HepG2 (cell line): ENCODE measurements at regions not wholly inside any gene's neighbourhood (a gene's known extent, or its start where the extent isn't known, plus 50 kb on each side); places are given as distances from the start of the nearest gene placed in this dataset.

Source experiments
- ATAC-seq: fragments of 200-7000 bp; cut with Tn5 transposase; 3 replicates; pipeline ENCODE4 v1.9.1; 2020; ENCODE audit warnings: mild to moderate bottlenecking, moderate library complexity
- BruUV-seq: library from RNA; stranded (reverse); fragments of 400-500 nt; replicated peaks from 2 replicates; lab custom pipeline; 2021; lab: Mats Ljungman, UMichigan
- CTCF ChIA-PET: fragments of 300-600 bp; formaldehyde crosslinking; extraction: SDS; loops from one replicate; lab custom pipeline; 2021; ENCODE audit warnings: low total read pairs, inconsistent platforms, low intra/inter-chr PET ratio; lab: Yijun Ruan, JAX
- POLR2A ChIA-PET: fragments of 350-600 bp; sonication (Branson Sonifier 250); formaldehyde crosslinking; loops from one replicate; lab custom pipeline; 2020; ENCODE audit warnings: antibody characterized with exemption, inconsistent platforms; lab: Yijun Ruan, JAX
- DNase-seq: peaks from one replicate; pipeline ENCODE4 v3.0.0-alpha.2; 2015; ENCODE audit warnings: low spot score
- FAIRE-seq: peaks from 3 replicates; lab custom pipeline; 2011; peaks lifted over from hg19 to GRCh38; lab: Jason Lieb, UNC
- H2AFZ ChIP-seq: one replicate; pipeline ENCODE4 v1.6.1; 2011; ENCODE audit warnings: low read length, inconsistent platforms
- H3K27ac ChIP-seq: fragments of 300-600 bp; 3 replicates; pipeline ENCODE4 v1.8.0; 2011; ENCODE audit warnings: mixed run types, mild to moderate bottlenecking, mixed read lengths, low read length, inconsistent platforms; ENCODE audit not compliant: insufficient read depth; ENCODE audit errors: extremely low read length
- H3K27me3 ChIP-seq, 2 experiments: fragments of 200-600 bp in 1 of 2; 2 replicates in 1 of 2; 3 replicates in 1 of 2; pipeline versions ENCODE4 v1.6.0 to v1.8.0; 2011; ENCODE audit warnings: low read length in 2 of 2, mild to moderate bottlenecking in 2 of 2, moderate library complexity in 2 of 2, inconsistent platforms in 1 of 2; ENCODE audit not compliant: insufficient read depth in 2 of 2, control insufficient read depth in 1 of 2
- H3K36me3 ChIP-seq, 2 experiments: fragments of 200-600 bp in 1 of 2; replicated peaks in 1 of 2; 2 replicates in 1 of 2; 3 replicates in 1 of 2; pipeline versions ENCODE4 v1.5.1 to v1.8.0; 2011; ENCODE audit warnings: low read length in 2 of 2, inconsistent platforms in 1 of 2; ENCODE audit not compliant: insufficient read depth in 2 of 2, control insufficient read depth in 1 of 2
- H3K4me1 ChIP-seq: 2 replicates; pipeline ENCODE4 v1.5.1; 2012; ENCODE audit warnings: low read length, inconsistent platforms; ENCODE audit not compliant: insufficient read depth
- H3K4me2 ChIP-seq: 2 replicates; pipeline ENCODE4 v1.6.0; 2011; ENCODE audit warnings: low read depth, low read length, inconsistent platforms
- H3K4me3 ChIP-seq, 3 experiments: fragments of 200-600 bp in 1 of 3; sonication (generic), shearing (Covaris generic) in 1 of 3; replicated peaks in 1 of 3; 2 replicates each; pipeline ENCODE4 v1.5.1; 2011 to 2016; ENCODE audit warnings: low read length in 3 of 3, inconsistent platforms in 2 of 3, low read depth in 2 of 3, mild to moderate bottlenecking in 2 of 3, control low read depth in 1 of 3, mixed read lengths in 1 of 3; ENCODE audit not compliant: insufficient read depth in 1 of 3
- H3K79me2 ChIP-seq: one replicate; pipeline ENCODE4 v1.6.1; 2011; ENCODE audit warnings: low read length, inconsistent platforms; ENCODE audit not compliant: insufficient read depth
- H3K9ac ChIP-seq: 2 replicates; pipeline ENCODE4 v1.6.0; 2011; ENCODE audit warnings: mild to moderate bottlenecking, low read depth, low read length, inconsistent platforms; ENCODE audit not compliant: insufficient read depth
- H3K9me3 ChIP-seq: 2 replicates; pipeline ENCODE4 v1.5.1; 2012; ENCODE audit warnings: mild to moderate bottlenecking, low read length
- H4K20me1 ChIP-seq: 2 replicates; pipeline ENCODE4 v1.6.0; 2011; ENCODE audit warnings: inconsistent platforms, mild to moderate bottlenecking, low read length, moderate library complexity; ENCODE audit not compliant: insufficient read depth
- ARID5B ChIP-seq: IDR thresholded peaks from 2 replicates; pipeline ENCODE4 v1.4.0; 2020; ENCODE audit warnings: mild to moderate bottlenecking, missing genetic modification reagents
- CCDC6 ChIP-seq: sonication (generic); formaldehyde crosslinking; IDR thresholded peaks from 2 replicates; pipeline ENCODE4 v1.8.1; 2022; ENCODE audit warnings: mild to moderate bottlenecking, missing genetic modification reagents, moderate library complexity
- CEBPG ChIP-seq: IDR thresholded peaks from 2 replicates; pipeline ENCODE4 v1.6.1; 2016
- GMEB2 ChIP-seq: IDR thresholded peaks from 2 replicates; pipeline ENCODE4 v1.6.1; 2016; ENCODE audit warnings: missing biosample characterization, missing genetic modification reagents, low read depth
- HOXA7 ChIP-seq: sonication (generic); formaldehyde crosslinking; IDR thresholded peaks from 2 replicates; pipeline ENCODE4 v1.8.1; 2022; ENCODE audit warnings: mild to moderate bottlenecking, missing genetic modification reagents, moderate library complexity
- MEIS2 ChIP-seq: sonication (generic); formaldehyde crosslinking; IDR thresholded peaks from 2 replicates; pipeline ENCODE4 v1.9.0; 2021; ENCODE audit warnings: mild to moderate bottlenecking, missing genetic modification reagents
- PREB ChIP-seq: sonication (generic); formaldehyde crosslinking; IDR thresholded peaks from 2 replicates; pipeline ENCODE4 v1.4.0; 2020; ENCODE audit warnings: missing genetic modification reagents
- PRMT3 ChIP-seq: sonication (generic); formaldehyde crosslinking; IDR thresholded peaks from 2 replicates; pipeline ENCODE4 v1.8.1; 2022; ENCODE audit warnings: low read depth, mild to moderate bottlenecking, moderate library complexity, missing genetic modification reagents, borderline replicate concordance
- TP53 ChIP-seq: sonication (generic); formaldehyde crosslinking; conservative IDR thresholded peaks from 2 replicates; pipeline ENCODE4 v1.4.0; 2020; ENCODE audit warnings: missing genetic modification reagents
- ZFX ChIP-seq: sonication (generic); formaldehyde crosslinking; IDR thresholded peaks from 2 replicates; pipeline ENCODE4 v1.4.0; 2020; ENCODE audit warnings: mild to moderate bottlenecking, low read depth, missing genetic modification reagents, moderate library complexity
- ZNF280B ChIP-seq: sonication (generic); formaldehyde crosslinking; IDR thresholded peaks from 2 replicates; pipeline ENCODE4 v1.5.0; 2020; ENCODE audit warnings: missing genetic modification reagents, mild to moderate bottlenecking, borderline replicate concordance
- WGBS: methylation state at CpG from one replicate; pipeline ENCODE4 v1.1.6; 2017; ENCODE audit warnings: low lambda C conversion rate; 5-methylcytosine and 5-hydroxymethylcytosine counted together
- in situ Hi-C: cut with HindIII; loops from 2 replicates; pipeline ENCODE4 v1.10.0; 2017; ENCODE audit warnings: low pct_unique_long_range_greater_than_20kb; ENCODE audit not compliant: extremely low pct_ligation_motif_present
- intact Hi-C: fragments of 100-400 bp; cut with micrococcal nuclease; formaldehyde crosslinking; loops from one replicate; pipeline ENCODE4 v1.10.0; 2022; ENCODE audit not compliant: unreplicated experiment

GRCh38 chr7:46847126-46847525 is 734.8 kb downstream of the TNS3 start (continued):
- TF ChIP-seq PREB (CRISPR knock-in tag) = no peak
- no peak for TF ChIP-seq CCDC6 (CRISPR knock-in tag)
- no peak for TF ChIP-seq CEBPG (CRISPR knock-in tag)
- no peak for TF ChIP-seq ZNF280B (CRISPR knock-in tag)
- TF ChIP-seq TP53 (CRISPR knock-in tag) = no peak

GRCh38 chr7:46844486-46844885 is 737.4 kb downstream of the TNS3 start:
- no peaks in the 10 kb centered on the region for H3K4me1 ChIP-seq
- ChIA-PET CTCF (no interaction called here), POLR2A (no interaction called here)
- in situ Hi-C loops = no loop called here
- no peak overlapping the region for H3K4me3 ChIP-seq
- BruUV-seq = no TSS peak
- no peak for FAIRE-seq
- H2AFZ ChIP-seq = no peak overlapping the region
- H3K36me3 ChIP-seq = no peaks in the 10 kb centered on the region
- no peak overlapping the region for H3K27ac ChIP-seq
- WGBS = 6% methylated on average over 3 of the region's 3 CpGs
- no peak overlapping the region for H3K4me2 ChIP-seq
- H3K27me3 ChIP-seq = no peaks in the 10 kb centered on the region
- H4K20me1 ChIP-seq = no peaks in the 10 kb centered on the region
- intact Hi-C loops = no loop called here
- no peaks in the 10 kb centered on the region for H3K9me3 ChIP-seq
- H3K9ac ChIP-seq = no peak overlapping the region
- no peaks in the 10 kb centered on the region for H3K79me2 ChIP-seq
- no peak for DNase-seq
- no peak for ATAC-seq
- TF ChIP-seq PRMT3 (no peak), GMEB2 (CRISPR knock-in tag) (no peak), HOXA7 (no peak), ARID5B (CRISPR knock-in tag) (no peak), ZFX (CRISPR knock-in tag) (no peak), MEIS2 (CRISPR knock-in tag) (no peak)
